ENCODE measurements at regions not wholly inside any gene's neighbourhood (a gene's known extent, or its start where the extent isn't known, plus 50 kb on each side); places are given as distances from the start of the nearest gene placed in this dataset.

- no peak for TF ChIP-seq POLR2AphosphoS5 (IDR thresholded peaks at IDR 0.05)
- no peak for TF ChIP-seq CTCF (IDR thresholded peaks at IDR 0.05)
- TF ChIP-seq POLR2A (IDR thresholded peaks at IDR 0.05) = no peak
- TF ChIP-seq EP300 (IDR thresholded peaks at IDR 0.05) = no peak
Measured at GRCh38 chrX:45818913-45819312, 618.2 kb upstream of the DIPK2B start.
